HG02870 (cell line): ENCODE measurements at regions not wholly inside any gene's neighbourhood (a gene's known extent, or its start where the extent isn't known, plus 50 kb on each side); places are given as distances from the start of the nearest gene placed in this dataset.

ENCODE experiments used
- ATAC-seq: cut with Tn5 transposase; IDR thresholded peaks from one replicate; pipeline ENCODE4 v1.9.1; 2021; ENCODE audit warnings: mild to moderate bottlenecking, moderate library complexity; ENCODE audit not compliant: unreplicated experiment

DNA sequence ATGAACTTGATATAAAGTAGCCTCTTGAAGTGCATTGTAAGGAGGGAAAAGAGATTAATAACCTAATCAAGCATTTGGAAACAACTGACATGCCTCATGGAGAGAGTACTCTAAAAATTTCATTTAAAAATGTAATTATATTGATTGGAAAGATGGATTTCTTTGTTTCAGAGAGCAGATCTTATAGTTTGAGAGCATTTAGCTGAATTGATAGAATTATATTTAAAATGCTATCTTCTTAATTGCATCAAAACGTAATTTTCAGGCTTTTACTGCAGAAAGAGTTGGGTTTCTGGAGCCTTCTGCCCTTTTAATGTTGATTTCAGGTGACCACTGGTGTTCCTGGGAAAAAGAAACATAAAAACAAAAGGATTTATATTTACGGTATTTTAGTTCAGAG lies 130.6 kb downstream of the EDN3 start:
- ATAC-seq, result no peak

DNA sequence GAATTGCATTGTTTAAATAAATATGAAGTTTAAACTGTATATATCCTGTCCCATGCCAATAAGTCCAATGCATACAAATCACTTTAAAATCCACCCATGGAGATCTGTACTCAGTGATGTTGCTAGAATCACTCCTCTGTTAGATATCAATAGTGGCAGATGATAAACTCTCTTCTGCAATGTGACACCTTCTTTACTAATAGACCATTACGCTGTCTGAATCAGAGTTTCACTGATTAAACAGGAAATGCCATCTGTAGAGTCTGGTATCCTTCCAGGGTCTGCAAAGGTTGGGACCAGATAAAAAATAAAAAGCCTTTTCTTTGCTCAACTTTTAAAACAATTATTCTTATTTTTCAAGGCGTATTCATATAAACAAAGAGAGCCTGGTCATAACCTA lies 134.5 kb downstream of the EDN3 start:
- ATAC-seq, result no peak

DNA sequence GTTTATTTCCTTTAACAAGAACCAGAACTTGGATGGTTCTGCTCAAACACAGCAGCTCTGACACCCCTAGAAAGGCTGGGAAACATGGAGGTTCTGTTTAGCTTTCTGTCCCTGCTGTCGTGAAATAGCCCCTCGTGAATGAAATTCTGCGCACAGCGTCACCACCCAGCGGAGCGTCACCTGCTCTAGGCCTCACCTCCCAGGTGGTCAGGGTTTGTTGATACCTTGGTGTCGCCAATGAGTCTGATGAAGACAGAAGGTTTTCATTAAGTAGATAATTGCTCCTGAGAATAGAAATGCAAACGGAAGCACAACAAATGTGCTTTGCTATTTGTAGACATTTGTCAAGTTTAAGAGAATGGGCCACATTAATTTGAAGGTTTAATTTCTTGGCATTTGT lies 135.1 kb downstream of the EDN3 start:
- no peak for ATAC-seq

DNA sequence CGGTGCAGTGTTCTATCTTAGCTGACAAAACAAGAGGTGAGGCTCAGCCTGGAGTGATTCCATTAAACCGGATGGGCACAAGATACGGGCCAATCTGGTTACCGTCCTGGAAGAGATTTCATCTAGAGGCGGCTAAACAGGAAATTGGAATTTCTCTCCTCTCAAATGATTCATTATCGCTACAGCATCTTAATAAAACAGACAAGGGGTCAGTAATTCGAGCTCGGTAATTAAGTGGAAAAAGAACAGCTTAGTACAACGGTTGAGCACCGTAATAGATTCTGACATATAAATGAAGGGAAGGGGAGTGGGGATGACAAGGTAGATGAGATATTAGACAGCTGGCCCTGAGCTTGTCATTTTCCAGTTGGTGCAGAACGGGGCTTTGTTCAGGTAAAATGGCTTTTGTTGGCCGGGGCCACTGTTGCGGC lies 137.2 kb downstream of the EDN3 start:
- no peak for ATAC-seq

- no peak for ATAC-seq
Observed at GRCh38 chr20:59438201-59438600, 137.8 kb downstream of the EDN3 start.

GRCh38 chr20:59439243-59439642 lies 138.8 kb downstream of the EDN3 start:
- ATAC-seq, result no peak

GRCh38 chr20:59441306-59441705 lies 140.9 kb downstream of the EDN3 start:
- no peak for ATAC-seq

GRCh38 chr20:59441860-59442810 lies 141.7 kb downstream of the EDN3 start:
- ATAC-seq, result no peak

DNA sequence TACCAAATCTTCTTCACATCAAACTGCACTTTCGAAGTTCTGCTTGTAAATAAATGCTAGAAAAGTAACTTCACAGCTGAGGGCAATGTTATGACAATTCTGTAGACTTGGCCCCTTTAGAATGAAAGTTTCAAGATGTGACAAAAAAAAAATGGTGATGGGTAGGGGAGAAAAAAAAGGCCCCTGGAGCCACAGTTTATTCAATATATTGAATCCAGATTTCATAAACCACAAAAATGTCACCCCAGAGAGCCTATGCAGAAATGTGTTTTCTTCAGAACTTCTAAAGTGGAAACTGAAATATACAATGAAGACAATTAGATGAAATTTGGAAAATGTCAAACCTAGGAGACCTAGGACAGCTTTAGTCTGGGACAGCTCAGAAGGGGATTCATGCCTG lies 143.1 kb downstream of the EDN3 start:
- no peak for ATAC-seq

- no peak for ATAC-seq
Observed at GRCh38 chr20:59446376-59446775, 146.0 kb downstream of the EDN3 start.

- no peak for ATAC-seq
Observed at GRCh38 chr20:59448196-59448595, 147.8 kb downstream of the EDN3 start.

- ATAC-seq, result no peak
Observed at GRCh38 chr20:59448851-59449444, 148.5 kb downstream of the EDN3 start.

- no peak for ATAC-seq
Observed at GRCh38 chr20:59451066-59451630, 150.7 kb downstream of the EDN3 start.

DNA sequence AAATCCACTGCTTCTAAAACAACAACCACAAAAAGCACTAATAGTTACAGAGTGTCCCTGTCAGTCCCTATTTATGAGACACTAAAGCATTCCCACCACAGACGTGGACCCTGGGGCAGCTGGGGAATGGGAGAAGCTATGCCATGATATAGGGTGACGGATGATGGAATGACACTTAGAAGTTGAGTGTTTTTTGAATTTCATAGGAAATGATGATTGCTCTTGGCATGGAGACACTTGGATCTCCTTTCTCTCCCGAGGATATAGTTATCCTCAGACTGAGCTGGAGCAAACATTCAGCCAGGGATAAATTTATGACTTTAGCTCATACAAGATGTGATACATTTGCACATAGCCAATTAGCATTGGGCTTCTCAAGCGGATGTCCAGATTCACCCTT lies 151.2 kb downstream of the EDN3 start:
- no peak for ATAC-seq

DNA sequence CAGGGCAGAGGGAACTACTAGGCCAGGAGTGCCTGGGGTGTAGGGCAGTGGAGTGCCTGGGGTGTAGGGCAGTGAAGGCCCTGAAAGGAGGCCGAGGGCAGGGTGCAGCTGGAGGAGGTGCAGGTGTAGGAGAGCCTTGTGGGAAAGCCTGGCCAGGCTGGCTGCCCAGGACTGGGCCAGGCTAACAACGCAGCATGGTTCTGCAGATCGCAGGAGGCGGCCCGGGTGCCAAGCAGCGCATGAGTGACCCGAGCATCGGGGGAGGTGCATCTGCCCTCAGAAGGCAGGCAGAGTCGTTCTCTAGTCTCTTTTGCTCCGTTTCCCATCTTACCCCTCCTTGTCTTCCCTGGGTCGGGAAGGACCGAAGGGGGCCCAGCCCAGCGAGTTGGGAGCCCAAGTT lies 151.5 kb upstream of the PHACTR3 start:
- no peak for ATAC-seq

- no peak for ATAC-seq
Observed at GRCh38 chr20:59453759-59454560, 150.4 kb upstream of the PHACTR3 start.

DNA sequence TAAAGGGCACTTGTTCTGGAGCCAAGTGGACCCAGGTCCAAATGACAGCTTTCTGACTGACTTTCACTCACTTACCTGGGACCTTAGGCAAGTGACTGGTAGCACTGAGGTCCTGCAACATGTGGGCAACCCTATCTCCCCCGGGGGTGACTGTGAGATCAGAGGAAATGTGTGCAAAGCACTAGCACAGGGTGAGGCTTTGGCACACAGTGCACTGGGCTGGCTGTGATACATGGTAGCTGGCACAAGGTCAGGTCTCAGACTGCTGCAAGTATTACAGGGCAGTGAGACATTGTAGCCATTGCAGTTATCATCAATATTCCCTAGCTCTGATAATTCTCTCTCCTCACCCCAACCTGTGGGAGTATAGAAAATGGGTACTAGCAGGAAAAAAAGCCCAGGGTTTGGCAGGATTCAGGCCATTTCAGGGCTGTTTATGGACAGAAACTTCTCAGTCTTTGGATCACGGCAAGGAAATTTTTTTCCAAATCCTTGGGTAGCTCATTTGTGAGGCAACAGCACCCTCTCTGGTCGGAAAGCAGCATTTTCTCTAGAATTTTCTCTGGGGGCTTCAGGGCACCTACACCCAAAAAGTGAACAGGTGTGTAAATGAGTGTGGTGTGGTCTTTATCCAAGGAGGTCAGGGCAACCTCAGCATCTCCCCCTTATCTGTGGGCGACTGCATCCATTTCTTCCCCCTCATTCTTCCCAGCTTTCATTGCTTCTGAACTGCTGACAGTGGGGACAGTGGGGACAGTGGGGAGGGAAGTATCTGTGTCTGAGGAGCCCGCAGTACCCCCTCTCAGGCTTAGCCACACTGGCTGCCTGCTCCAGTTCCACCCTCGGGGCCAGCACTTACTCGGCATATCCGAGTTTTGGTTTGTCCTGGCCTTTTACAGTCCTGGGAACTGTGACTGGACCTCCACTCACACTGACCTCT lies 148.7 kb upstream of the PHACTR3 start:
- no peak for ATAC-seq

DNA sequence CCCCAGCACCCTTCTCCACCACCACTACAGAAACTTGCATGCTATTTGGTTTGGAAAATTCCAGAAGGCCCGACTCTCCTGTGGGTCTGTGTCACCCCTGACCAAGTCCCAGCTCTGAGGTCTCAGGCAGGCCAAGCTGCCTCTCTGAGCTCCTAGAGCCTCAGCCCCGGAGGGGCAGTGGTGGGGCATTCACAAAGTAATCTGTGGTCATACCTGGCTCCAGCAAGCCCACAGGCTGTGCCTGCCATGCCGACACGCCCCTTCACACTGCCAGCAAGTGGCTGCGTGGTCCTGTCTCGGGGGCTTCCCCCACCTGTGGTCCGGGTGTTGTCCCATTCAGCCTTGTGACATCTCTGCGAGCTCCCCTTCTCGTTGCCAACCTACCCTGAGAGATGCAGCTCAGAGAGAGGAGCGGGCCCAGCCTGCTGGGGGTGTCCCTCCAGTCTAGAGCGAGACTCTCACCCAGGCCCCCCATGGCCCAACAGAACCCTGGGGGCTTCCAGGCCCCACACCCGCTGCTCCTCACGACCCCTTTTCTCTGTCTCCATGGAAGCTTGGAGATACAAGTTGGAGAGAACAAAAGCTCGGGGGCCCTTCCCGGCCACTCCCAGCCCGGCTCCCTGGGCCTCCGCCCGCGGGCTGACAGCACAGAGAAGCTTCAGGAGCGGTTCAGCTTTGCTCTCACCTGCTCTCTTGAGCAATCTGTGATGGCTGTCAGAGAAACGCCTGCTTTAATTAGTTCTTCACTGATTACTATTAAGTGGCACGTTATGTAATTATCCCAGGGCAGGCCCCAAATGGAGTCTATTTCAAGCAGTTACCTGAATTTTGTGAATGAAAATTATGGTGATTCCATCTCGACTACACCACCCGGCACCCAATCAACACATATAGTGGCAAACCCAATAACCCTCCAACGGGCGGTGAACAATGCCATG lies 147.7 kb upstream of the PHACTR3 start:
- ATAC-seq, result no peak

DNA sequence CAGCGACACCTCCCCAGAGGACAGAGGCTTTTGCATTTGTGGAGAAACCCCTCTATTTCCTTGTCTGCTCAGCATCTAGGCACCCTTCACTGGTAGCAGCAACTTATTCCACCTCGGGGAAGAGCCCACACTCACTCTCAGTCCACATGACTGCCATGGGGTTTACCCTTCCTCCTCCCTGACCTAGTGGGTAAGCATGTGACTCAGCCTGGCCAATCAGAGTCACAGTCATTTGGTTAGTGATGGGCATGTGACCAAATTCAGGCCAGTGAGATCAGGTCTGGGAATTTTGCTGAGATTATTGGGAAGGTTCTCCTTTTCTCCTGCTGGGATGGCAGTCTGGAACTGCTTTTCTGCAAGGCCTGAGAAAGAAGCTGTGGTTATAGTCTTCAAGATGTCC lies 145.7 kb upstream of the PHACTR3 start:
- ATAC-seq, result no peak
